ENCODE measurements at regions not wholly inside any gene's neighbourhood (a gene's known extent, or its start where the extent isn't known, plus 50 kb on each side); places are given as distances from the start of the nearest gene placed in this dataset.

DNA sequence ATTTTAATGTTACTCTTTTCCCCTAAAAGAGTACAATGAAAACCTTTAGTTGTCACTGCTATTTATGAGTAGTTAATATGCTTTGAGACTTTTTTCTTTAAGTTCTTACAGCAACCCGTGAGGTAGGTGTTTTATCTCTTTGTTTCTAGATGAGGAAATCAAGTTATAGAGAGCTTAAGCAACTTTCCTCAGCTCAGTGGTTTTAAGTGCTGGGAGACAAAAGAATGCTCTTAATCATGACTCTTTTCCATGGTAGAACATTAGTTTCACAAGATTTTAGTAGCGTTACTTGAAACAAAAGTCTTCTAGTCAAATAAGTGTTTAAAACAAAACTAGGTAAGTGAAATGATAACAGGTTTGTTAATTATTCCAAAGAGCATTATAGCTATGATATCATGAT, 354.7 kb upstream of the PITX2 start:
- H4K20me1 ChIP-seq (ENCODE audit: control insufficient read depth, extremely low read depth, insufficient read depth, low read length), result no peaks in the 10 kb centered on the region
- no peaks in the 10 kb centered on the region for H3K79me2 ChIP-seq (ENCODE audit: control insufficient read depth, insufficient read depth, low read length)
- no peak overlapping the region for H3K9ac ChIP-seq (ENCODE audit: control insufficient read depth, extremely low read depth, insufficient read depth, low read length)
- DNase-seq (ENCODE audit: low read depth, low spot score) (no peak), FAIRE-seq (no peak)
- no peak overlapping the region for H3K27ac ChIP-seq (ENCODE audit: control insufficient read depth, insufficient read depth, low read length)
- no peaks in the 10 kb centered on the region for H3K9me1 ChIP-seq (ENCODE audit: control insufficient read depth, extremely low read depth, insufficient read depth, low read length)
- no peaks in the 10 kb centered on the region for H3K9me3 ChIP-seq (ENCODE audit: control insufficient read depth, low read depth, low read length)
- H3K36me3 ChIP-seq (ENCODE audit: control insufficient read depth in 2 of 2, extremely low read depth in 1 of 2, insufficient read depth in 2 of 2, low read length in 2 of 2), result no peaks in the 10 kb centered on the region
- dilution Hi-C loops (cut with MboI; ENCODE audit: extremely low pct_ligation_motif_present, low sequenced_read_pairs), result no loop called here
- H3K27me3 ChIP-seq (ENCODE audit: control insufficient read depth, extremely low read depth, insufficient read depth, low read length), result no peaks in the 10 kb centered on the region
- no peaks in the 10 kb centered on the region for H3K4me1 ChIP-seq (ENCODE audit: control insufficient read depth, extremely low read depth, insufficient read depth, low read length)
- TF ChIP-seq EZH2 (IDR thresholded peaks at IDR 0.05; ENCODE audit: low read length), result no peak
- TF ChIP-seq, protein P1, sequence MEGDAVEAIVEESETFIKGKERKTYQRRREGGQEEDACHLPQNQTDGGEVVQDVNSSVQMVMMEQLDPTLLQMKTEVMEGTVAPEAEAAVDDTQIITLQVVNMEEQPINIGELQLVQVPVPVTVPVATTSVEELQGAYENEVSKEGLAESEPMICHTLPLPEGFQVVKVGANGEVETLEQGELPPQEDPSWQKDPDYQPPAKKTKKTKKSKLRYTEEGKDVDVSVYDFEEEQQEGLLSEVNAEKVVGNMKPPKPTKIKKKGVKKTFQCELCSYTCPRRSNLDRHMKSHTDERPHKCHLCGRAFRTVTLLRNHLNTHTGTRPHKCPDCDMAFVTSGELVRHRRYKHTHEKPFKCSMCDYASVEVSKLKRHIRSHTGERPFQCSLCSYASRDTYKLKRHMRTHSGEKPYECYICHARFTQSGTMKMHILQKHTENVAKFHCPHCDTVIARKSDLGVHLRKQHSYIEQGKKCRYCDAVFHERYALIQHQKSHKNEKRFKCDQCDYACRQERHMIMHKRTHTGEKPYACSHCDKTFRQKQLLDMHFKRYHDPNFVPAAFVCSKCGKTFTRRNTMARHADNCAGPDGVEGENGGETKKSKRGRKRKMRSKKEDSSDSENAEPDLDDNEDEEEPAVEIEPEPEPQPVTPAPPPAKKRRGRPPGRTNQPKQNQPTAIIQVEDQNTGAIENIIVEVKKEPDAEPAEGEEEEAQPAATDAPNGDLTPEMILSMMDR (optimal IDR thresholded peaks at IDR 0.05 in 1 of 3, IDR thresholded peaks at IDR 0.05 in 1 of 3, conservative IDR thresholded peaks at IDR 0.05 in 1 of 3; ENCODE audit: extremely low read depth in 1 of 3, insufficient read depth in 2 of 3, low read length in 3 of 3), result no peak
- no peak overlapping the region for H2AFZ ChIP-seq (ENCODE audit: control insufficient read depth, low read length)
- no peak overlapping the region for H3K4me2 ChIP-seq (ENCODE audit: control insufficient read depth, extremely low read depth, insufficient read depth, low read depth, low read length)
- H3K4me3 ChIP-seq (ENCODE audit: control insufficient read depth in 2 of 3, extremely low read depth in 1 of 3, insufficient read depth in 2 of 3, low read depth in 1 of 3, low read length in 3 of 3), result no peak overlapping the region

DNA sequence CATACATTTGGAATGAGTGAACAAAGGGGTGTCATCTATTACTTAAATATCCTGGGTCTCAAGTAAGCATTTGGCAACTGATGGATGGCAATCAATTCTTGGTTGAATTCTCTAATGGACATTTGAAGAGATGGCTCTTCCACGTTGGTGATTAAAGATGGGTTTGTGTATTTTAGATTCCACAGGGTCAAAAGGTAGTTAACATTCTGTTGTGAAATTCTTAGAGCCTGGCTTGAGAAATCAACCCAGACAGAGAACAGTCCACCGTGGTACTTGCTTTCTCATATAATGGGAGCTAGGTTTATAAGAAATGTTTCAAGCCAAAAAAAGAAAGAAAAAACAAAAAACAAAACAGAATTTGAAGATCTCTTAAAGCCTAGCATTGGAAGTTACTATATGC, 355.9 kb upstream of the PITX2 start:
- H3K4me2 ChIP-seq (ENCODE audit: control insufficient read depth, extremely low read depth, insufficient read depth, low read depth, low read length), result no peak overlapping the region
- dilution Hi-C loops (cut with MboI; ENCODE audit: extremely low pct_ligation_motif_present, low sequenced_read_pairs), result no loop called here
- H3K4me3 ChIP-seq (ENCODE audit: control insufficient read depth in 2 of 3, extremely low read depth in 1 of 3, insufficient read depth in 2 of 3, low read depth in 1 of 3, low read length in 3 of 3), result no peak overlapping the region
- no peaks in the 10 kb centered on the region for H3K36me3 ChIP-seq (ENCODE audit: control insufficient read depth in 2 of 2, extremely low read depth in 1 of 2, insufficient read depth in 2 of 2, low read length in 2 of 2)
- H4K20me1 ChIP-seq (ENCODE audit: control insufficient read depth, extremely low read depth, insufficient read depth, low read length), result no peaks in the 10 kb centered on the region
- H3K9ac ChIP-seq (ENCODE audit: control insufficient read depth, extremely low read depth, insufficient read depth, low read length), result no peak overlapping the region
- H3K27ac ChIP-seq (ENCODE audit: control insufficient read depth, insufficient read depth, low read length), result no peak overlapping the region
- H3K27me3 ChIP-seq (ENCODE audit: control insufficient read depth, extremely low read depth, insufficient read depth, low read length), result no peaks in the 10 kb centered on the region
- H3K9me1 ChIP-seq (ENCODE audit: control insufficient read depth, extremely low read depth, insufficient read depth, low read length), result no peaks in the 10 kb centered on the region
- DNase-seq (ENCODE audit: low read depth, low spot score) (no peak), FAIRE-seq (no peak)
- no peak overlapping the region for H2AFZ ChIP-seq (ENCODE audit: control insufficient read depth, low read length)
- H3K4me1 ChIP-seq (ENCODE audit: control insufficient read depth, extremely low read depth, insufficient read depth, low read length), result no peaks in the 10 kb centered on the region
- TF ChIP-seq, protein P1 (optimal IDR thresholded peaks at IDR 0.05 in 1 of 3, IDR thresholded peaks at IDR 0.05 in 1 of 3, conservative IDR thresholded peaks at IDR 0.05 in 1 of 3; ENCODE audit: extremely low read depth in 1 of 3, insufficient read depth in 2 of 3, low read length in 3 of 3), result no peak
- no peak for TF ChIP-seq EZH2 (IDR thresholded peaks at IDR 0.05; ENCODE audit: low read length)
- no peaks in the 10 kb centered on the region for H3K79me2 ChIP-seq (ENCODE audit: control insufficient read depth, insufficient read depth, low read length)
- no peaks in the 10 kb centered on the region for H3K9me3 ChIP-seq (ENCODE audit: control insufficient read depth, low read depth, low read length)

All from keratinocyte (primary cell).